ENCODE measurements at regions not wholly inside any gene's neighbourhood (a gene's known extent, or its start where the extent isn't known, plus 50 kb on each side); places are given as distances from the start of the nearest gene placed in this dataset.

DNA sequence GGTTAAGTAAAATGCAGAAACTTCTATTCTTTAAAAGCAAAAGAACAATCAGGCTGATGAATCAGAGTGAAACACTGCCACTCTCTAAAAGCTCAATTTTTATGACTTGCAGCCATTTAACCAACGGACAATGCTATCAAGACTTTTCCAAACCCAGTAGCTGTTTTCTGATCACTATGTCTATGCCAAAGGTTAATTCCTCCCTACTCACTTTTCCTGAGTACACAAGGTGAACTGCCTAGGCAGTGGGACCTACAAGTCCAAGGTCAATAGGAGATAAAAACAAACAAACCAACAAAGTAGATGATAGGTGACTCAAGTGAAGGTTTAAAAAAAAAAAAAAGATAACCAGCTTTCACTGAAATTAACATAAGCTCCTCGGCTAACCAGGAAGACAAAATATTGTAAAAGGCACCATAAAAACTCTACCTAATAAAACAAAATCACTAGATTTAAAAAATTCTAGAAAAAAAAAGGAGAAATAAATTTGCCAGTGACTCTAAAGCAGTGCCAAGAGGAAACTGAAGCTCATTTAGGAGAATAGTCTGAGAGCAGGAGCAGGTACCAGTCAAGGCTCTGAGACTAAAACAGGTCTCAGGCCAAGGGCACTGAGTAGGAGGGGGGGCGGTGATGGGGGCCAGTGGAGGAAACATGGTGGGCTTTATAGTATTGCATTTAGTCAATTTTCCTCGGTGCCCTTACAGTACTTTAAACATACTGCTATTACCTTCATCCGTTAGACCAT lies 134.1 kb upstream of the DLGAP1 start:
- TF ChIP-seq, protein P1, sequence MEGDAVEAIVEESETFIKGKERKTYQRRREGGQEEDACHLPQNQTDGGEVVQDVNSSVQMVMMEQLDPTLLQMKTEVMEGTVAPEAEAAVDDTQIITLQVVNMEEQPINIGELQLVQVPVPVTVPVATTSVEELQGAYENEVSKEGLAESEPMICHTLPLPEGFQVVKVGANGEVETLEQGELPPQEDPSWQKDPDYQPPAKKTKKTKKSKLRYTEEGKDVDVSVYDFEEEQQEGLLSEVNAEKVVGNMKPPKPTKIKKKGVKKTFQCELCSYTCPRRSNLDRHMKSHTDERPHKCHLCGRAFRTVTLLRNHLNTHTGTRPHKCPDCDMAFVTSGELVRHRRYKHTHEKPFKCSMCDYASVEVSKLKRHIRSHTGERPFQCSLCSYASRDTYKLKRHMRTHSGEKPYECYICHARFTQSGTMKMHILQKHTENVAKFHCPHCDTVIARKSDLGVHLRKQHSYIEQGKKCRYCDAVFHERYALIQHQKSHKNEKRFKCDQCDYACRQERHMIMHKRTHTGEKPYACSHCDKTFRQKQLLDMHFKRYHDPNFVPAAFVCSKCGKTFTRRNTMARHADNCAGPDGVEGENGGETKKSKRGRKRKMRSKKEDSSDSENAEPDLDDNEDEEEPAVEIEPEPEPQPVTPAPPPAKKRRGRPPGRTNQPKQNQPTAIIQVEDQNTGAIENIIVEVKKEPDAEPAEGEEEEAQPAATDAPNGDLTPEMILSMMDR (IDR thresholded peaks at IDR 0.05; ENCODE audit: low read depth, low read length): no peak
- TF ChIP-seq EZH2phosphoT487 (IDR thresholded peaks at IDR 0.05; ENCODE audit: low read depth): no peak
